Astrocyte (in vitro differentiated cells and primary cell): ENCODE measurements at regions not wholly inside any gene's neighbourhood (a gene's known extent, or its start where the extent isn't known, plus 50 kb on each side); places are given as distances from the start of the nearest gene placed in this dataset.

Experiments
- CTCF ChIP-seq: IDR thresholded peaks from 2 replicates; pipeline ENCODE4 v1.5.1; 2011; ENCODE audit warnings: low read depth, mild to moderate bottlenecking, inconsistent platforms, low read length, moderate library complexity; ENCODE audit not compliant: insufficient read depth
- EZH2 ChIP-seq: IDR thresholded peaks from 2 replicates; pipeline ENCODE4 v1.6.1; 2012; ENCODE audit warnings: mild to moderate bottlenecking, low read length, inconsistent platforms; ENCODE audit not compliant: insufficient read depth

DNA sequence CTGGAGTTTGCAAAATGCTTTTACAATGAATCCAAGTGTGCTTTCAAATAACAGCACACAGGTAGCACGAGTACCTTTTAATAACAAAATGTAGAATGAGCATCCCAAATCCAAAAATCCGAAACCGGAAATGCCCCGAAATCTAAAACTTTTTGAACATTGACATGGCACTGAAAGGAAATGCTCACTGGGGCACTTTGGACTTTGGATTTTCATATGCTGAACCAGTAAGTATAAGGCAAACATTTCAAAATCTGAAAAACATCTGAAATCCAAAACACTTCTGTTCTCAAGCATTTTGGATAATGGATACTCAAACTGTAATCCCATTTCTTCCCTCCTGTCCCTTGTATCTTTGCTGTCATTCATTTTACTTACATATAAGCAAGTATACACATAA is 50.1 kb downstream of the GCNT4 start:
- no peak for TF ChIP-seq CTCF
- no peak for TF ChIP-seq EZH2
